ENCODE measurements at regions not wholly inside any gene's neighbourhood (a gene's known extent, or its start where the extent isn't known, plus 50 kb on each side); places are given as distances from the start of the nearest gene placed in this dataset.
"Not testable (repeated sequence)": the region's sequence is repeated elsewhere in the genome, so short reads cannot be mapped to it uniquely, and the experiment has no call there.

DNA sequence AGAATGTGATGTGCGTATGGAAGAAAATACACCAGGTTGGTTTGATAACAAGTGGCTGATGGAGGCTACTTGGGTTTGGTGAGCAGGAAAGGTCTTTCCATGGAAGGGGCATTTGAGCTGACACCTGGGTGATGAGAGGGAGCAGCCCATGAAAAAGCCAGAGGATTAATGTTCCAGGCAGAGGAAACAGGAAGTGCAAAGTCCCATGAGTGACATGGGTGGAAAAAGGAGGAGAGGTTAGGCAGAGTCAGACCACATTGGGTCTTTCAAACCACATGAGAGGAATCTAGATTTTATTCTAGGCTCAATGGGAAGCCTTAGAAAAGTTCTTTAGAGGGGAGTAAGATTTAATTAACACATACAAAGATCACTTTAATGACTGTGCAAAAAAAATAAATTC is 195.7 kb downstream of the LRATD1 start:
- no peak for DNase-seq (ENCODE audit: low read depth)

DNA sequence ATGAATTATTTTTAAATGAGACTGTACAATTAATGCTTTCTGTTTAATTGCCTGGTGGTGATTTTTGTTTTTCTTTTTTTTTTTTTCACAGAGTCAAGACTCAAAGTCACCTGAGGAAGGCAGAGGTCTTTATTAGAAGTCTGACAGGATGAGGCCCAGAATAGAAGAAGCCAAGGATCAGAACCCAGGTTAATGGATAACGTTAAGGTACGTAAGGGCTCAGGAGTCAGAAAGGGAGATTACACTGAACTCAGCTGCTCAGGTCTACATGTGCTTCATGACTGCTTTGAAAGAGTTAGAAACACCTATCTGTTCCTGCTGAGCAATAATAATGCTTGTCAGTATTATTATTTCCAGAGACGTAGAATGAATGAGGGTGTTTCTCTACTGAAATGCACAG is 196.5 kb downstream of the LRATD1 start:
- DNase-seq (ENCODE audit: low read depth): no peak

DNA sequence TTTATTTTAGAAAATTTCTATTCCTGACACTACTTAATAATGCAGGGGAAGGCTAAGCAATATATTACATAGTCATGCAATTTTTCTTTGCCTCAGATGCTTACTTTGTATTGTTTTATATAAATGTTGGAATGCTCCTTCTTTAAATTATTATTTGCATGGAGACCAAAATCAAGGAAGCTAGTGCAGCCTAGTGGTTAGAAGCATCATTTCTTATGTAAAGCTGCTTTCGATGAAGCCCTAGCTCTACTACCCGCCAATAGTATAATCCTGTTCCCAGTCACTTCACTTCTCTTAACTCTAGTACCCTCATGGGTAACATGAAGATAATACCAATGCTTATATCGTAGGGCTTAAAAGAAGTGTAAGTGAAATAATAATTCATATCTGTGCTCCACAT is 198.9 kb downstream of the LRATD1 start:
- no peak for DNase-seq (ENCODE audit: low read depth)

DNA sequence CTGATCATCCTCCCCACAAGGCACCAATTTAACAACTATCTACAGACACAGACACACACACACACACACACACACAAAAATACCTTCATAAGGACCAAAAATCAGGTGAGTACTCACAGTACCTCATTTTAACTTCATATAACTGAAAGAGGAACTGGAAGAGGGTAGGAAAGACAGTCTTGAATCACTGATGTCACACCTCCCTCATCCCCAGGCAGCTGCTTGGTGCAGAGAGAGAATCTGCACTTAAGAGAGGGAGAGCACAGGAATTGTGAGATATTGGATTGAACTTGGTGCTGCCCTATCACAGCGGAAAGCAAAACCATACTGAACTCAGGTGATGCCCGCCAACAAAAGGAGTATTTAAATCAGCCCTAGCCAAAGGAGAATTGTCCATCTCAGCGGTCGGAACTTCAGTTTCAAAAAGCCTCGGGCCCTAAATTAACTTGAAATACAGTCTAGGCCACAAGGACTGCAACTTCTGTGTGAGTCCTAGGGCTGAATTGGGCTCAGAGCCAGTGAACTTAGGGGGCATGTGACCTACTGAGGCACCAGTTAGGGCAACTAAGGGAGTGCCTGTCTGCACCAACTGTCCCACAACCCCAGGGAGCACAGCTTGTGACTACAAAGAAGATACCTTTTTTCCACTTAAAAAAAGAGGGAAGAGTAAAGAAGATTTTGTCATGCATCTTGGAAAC is 211.1 kb downstream of the LRATD1 start:
- DNase-seq (ENCODE audit: low read depth): no peak

DNA sequence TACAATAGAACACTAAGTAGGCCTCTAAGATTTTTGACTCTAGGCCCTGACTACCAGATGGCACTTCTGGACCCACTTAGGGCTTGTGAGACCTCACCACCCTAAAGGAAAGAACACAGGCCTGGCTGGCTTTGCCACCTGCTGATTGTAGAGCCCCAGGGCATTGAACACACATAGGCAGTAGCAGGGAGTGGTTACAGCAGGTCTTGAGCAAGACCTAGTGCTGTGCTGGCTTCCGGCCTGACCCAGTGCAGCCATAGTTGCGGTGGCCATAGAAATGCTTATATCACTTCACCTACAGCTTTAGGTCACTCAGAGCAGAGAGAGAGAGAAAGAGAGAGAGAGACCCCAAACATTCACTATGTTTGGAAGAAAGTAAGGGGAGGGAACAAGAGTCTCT is 223.2 kb downstream of the LRATD1 start:
- DNase-seq (ENCODE audit: low read depth): no peak

DNA sequence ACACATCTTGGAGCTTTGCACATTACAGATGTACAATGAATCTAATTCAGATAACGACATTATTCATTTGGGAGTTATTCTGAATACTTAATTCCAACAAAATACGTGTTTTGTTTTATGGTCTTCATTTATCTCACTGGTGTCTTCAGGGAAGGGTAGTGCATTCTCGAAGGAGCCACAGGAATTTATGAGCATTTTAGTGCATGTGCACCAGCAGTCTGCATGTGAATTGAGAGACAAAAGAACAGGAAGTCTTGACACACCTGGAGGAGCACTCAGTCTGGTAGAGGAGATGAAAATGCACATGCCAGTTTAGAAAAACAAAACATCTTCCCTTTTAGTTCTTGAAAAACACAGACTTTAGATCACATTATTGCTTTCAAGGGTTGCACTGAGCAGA is 228.7 kb downstream of the LRATD1 start:
- no peak for DNase-seq (ENCODE audit: low read depth)

DNA sequence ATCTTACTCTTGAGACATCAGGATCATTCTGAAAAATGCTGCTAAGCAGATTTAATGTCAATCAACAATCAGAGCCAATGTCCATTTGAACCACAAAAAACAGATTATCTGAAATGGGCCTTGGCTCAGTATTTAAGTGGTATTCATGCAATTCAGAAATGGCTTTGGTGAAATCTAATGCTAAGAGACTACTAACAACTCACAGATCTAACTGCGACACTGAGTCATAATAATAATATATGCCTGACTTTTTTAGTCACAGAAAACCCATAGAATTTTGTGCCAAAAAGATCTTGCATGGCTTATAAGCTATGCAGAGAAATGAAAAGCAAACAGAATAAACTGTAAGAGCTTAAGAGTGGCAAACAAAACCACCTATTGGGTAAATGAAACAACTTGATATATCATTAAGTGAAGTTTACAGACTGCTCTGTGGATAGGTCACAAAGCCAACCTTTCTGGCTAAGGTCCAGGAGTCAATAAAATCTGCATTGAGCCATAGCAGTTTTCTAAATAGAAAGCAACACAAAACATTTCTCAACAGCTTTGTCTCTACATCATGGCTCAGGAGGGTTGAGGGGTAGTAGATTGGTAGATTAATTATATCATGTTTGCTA is 234.3 kb downstream of the LRATD1 start:
- DNase-seq (ENCODE audit: low read depth): no peak

DNA sequence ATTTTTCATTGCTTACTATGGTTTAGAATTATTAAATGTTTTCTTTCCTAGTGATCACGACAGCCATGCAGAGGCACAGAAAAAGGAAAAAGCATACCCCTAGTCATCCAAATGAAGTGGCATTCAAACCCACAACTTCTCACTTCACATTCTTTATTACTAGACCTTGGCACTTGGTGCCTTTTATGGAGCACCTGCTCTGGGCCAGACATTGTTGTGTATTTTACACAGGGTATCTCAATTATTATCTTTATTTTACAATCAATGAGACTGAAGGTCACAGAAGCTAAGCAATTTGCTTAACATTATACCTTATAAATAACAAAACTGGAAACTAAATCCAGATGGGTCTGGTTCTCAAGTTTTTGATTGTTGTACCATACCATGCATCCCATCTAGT is 235.3 kb downstream of the LRATD1 start:
- DNase-seq (ENCODE audit: low read depth): no peak

DNA sequence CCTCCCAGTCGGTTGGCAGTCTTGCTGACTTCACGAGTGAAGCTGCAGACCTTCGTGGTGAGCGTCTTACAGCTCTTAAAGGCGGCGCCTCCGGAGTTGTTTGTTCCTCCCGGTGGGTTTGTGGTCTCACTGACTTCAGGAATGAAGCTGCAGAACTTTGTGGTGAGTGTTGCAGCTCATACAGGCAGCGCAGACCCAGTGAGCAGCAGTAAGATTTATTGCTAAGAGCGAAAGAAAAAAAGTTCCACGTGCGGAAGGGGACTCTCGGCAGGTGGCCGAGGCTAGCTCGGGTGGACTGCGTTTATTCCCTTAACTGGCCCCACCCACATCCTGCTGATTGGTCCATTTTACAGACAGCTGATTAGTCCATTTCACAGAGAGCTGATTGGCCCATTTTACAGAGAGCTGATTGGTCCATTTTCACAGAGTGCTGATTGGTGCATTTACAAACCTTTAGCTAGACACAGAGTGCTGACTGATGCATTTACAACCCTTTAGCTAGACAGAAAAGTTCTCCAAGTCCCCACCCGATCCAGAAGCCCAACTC is 240.3 kb downstream of the LRATD1 start:
- no peak for DNase-seq (ENCODE audit: low read depth)

DNA sequence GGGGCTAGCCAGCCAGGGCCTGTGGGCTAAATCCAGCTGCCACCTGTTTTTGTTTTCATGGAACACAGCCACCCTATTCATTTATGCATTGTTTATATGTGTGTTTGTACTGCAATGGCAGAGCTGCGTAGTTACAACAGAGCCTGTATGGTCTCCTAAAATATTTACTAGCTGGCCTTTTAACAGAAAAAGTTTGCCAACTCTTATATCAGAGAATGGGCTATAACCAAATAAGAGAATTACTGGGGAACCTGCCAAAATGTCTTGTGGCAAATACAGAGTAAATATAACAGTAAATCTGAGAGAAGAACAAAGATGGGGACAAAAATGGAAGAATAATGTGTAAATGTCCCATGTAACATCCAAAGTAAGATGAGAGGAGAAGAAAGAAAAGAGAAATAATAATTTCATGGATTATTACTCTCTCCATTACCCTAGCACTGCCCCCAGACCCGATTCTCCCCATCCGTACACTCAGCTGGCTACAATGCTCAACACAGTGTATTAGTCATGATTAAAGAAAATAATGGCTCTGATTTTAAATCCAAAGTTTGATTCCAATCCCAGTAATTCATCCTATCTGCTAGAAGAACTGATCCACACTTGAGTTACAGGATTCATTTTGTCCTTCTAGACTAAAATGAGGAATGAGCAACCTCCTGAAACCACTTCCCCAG is 249.3 kb downstream of the LRATD1 start:
- no peak for DNase-seq (ENCODE audit: low read depth)

DNA sequence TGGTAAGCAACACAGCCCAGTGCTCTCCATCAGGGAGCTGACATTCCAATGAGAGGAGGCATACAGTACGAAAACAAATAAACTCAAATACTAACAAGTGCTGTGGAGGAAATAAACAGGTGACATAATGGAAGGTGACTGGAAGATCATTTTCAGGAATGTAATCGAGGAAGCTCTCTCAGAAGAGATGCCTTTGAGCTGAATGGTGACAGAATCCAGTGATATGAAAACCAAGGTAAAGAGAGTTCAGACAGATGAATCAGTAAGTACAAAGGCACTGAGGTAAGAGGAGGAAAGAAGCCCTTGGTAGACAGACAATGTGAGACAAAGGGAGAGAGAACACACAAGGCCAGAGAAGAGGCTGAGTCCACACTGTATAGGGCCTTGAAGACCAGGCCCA is 252.1 kb downstream of the LRATD1 start:
- no peak for DNase-seq (ENCODE audit: low read depth)

DNA sequence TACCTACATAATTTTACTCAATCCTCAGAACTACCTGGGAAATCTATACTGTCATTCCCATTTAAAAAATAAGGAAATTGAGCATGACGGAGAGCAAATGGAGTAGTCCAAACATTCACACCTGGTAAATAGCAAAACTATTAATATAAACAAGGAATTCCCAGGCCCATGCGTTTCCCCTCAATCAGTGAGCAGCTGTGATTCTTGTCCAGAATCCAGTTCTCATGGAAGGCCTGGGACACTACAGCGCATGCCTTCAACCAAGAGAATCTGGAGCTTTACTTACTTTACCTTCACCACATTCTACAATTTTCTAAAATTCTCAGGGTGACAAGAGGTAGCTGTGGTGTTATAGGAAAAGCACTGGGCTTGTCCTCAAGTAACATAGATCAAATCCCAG is 259.0 kb downstream of the LRATD1 start:
- DNase-seq (ENCODE audit: low read depth): no peak

DNA sequence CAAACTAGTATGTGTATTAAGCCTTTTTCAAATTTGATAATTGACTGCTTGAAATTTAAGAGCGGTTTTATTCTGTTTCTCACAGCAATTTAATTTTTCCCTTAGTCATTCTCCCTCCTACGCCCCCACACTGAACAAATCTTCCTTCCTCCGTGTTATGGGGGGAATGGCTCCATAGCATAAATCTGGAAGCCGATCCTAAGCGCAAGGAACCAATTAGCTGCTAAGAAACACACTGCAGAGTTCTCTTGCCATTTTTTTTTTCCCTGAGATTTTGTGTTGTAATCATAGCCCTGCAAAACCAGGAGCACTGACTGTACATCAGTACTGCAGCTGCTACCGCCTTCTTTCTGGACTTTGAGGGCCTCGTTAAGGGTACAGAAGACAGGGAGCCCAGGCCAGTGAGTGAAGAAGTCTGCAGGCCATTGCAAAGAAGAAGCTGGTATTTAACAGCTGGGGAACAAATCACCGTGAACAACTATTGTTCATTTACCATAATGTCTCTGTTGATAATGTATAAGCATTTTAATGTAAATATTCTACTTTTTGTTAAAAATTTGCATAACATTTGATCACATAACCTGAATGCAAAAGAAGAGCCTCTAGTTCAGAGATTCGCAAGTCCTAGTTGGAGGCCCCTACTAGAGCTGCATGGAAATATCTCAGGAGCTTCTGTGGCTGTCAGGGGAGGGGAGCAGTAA is 264.0 kb downstream of the LRATD1 start:
- no peak for DNase-seq (ENCODE audit: low read depth)

DNA sequence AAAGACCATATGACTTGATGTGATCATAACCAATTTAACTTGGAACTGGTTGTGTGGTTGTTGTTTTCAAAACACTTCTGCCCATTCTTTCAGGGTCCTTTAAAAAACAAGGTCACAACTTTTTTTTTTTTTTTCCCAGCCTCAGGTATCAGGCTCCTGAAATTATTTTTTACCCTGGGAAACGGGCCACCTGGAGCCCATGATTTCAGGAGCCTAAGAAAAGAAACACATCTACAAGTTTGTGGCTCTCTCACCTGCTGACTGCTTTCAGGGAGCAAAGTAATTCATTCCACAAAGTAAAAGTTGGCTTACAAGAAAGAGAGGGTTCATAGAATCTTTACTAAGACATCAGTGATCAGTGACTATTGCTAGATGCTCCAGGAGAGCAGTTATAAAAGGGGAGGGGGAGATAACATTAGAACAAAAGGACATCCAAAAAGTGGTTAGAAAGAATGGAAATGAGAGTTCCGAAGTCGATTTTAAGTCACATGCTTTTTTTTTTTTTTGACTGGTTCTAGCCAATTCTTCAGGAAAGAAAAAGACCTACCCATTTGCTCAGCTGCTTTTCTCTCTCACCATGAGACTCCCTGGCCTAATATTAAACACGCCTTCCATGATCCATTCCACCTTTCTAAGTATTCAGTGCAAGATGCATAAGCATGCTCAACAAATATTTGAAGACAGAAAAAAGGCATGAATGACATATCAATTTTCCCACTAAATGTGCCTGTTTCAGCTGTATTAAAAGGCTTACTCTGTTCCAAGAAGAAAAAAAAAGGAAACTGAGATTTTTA is 267.3 kb downstream of the LRATD1 start:
- no peak for DNase-seq (ENCODE audit: low read depth)

DNA sequence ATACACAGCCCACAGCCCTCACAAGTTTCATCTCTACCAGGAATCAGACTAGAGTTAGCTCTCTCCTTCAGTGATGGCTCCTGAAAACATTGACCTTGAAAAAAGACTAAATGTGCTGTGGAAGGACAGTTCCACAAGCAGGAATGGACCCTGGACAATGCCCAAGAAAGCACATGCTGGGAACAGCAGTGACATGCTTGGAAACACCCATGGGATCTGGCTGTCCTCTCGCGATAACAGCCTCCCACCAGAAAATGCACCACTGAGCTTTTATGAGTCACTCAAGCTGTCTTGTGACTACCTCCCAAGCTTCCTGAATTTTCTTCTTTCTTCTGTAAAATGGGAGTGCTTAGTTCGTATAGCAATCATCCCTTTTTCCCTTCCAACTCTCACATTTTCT is 269.2 kb downstream of the LRATD1 start:
- no peak for DNase-seq (ENCODE audit: low read depth)

DNA sequence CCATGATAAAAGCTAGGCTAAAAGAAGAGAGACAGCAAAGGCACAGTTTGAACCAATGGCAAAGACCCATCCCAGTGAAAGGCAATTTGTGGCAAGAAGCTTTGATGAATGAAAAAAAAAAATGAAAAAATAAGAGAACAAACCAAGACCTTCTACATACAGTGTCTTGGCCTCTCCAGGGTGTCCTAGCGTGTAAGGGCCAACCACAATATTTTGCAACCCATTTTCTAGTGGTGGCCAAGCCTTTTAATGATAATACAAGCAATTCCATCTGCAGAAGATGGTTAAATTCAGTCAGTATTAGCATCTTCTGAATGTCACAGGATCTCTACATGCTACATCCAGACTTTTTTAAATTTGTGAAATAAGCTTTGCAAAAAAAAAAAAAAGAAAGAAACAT is 270.4 kb downstream of the LRATD1 start:
- DNase-seq (ENCODE audit: low read depth): no peak

DNA sequence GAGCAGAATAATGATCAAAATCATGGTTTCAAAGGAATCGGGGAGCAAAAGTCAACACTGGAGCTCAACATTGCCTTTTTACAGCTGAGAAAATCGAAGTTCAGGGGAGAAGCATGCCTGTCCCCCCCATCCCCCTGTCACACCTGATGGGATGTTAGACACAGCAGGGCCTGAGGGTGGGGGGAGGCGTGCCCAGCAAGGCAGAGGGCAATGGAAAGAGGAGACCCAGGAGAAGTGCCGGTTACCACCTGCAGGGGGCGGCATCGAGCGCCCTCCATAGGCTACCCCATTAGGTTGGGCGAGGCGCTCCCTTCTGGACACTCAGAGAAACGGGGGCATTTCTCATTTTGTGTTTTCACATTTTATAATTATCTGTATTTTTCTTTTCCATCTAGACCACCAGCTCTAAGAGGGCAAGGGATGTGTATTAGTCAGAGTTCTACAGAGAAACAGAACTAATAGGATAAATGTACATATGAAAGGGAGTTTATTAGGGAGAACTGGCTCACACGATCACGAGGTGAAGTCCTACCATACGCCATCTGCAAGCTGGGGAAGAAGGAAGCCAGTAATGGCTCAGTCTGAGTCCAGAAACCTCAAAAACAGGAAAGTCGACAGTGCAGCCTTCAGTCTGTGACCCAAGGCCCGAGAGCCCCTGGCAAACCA is 271.3 kb downstream of the LRATD1 start:
- DNase-seq (ENCODE audit: low read depth): no peak

DNA sequence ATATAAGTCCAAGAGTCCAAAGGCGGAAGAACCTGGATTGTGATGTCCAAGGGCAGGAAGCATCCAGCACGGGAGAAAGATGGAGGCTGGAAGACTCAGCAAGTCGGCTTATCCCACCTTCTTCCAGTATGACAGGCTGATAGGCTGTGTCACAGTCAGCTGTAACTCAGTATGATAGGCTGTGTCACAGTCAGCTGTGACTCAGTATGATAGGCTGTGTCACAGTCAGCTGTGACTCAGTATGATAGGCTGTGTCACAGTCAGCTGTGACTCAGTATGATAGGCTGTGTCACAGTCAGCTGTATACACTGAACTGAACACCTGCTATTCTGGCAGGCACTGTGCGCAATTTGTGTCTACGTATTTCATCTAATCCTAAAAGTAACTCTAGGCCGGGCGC is 271.9 kb downstream of the LRATD1 start:
- not testable (repeated sequence) for DNase-seq (ENCODE audit: low read depth)

DNA sequence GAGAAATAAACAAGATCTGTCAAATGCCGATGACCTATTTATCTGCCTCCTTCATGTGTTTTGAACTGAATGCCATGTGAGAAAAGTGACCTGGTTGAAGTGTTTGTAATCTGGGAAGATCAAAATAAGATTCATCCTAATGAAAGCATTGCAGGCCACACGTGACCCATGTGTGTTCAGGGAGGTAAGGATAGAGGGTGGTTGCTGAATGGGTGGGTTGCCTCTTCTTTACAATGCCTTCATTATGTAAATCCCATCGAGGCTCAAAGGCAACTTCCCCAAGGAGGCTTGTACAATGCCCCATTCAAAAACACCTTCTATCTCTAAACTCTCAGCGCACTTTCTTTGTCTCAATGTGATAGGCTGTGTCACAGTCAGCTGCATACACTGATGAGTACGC is 273.1 kb downstream of the LRATD1 start:
- no peak for DNase-seq (ENCODE audit: low read depth)

DNA sequence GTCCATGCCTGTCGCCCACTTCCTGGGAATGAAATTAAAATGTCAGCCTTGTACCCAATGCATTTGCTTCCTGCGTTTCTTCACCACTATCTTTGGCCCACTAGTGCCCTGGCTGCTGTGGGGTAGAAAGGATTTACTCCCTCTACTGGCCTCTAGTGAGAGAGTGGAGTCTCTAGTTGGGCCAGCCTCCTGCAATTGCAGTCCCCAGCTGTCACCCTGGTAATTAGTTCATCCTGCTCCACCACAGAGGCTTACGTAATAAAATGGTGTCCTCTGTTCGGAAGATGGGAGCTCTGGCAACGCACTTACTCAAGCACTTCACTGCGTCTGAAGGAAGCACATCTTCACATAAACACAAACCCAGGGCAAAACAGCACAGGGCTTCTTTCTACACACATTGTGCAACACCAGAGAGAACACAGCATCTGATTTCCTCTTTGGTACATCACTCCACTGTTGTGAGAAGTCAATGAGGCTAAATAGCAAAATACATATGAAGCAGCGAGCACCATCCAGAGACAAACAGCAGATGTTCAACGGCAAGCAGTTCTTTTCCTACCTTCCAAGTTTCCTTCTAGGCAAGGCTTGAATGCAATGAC is 274.6 kb downstream of the LRATD1 start:
- DNase-seq (ENCODE audit: low read depth): no peak

DNA sequence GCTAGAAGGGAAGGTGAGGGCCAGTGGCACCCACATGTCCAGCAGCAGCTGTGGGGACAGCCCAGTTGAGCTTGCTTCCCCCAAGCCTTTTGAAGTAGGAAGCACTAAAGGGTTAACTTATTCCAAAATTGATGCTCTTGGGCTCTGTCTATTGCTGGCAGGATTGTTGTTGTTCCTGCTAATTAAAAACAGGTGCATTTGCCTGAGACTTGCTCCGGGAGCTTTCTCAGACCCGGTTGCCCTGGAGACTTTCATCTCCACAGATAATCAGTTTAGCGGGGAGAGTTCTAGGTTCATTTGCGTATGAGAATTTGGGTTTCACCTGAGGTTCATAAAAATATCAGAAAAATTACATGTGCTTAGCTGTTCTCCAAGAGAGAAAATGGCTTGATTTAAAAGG is 277.3 kb downstream of the LRATD1 start:
- no peak for DNase-seq (ENCODE audit: low read depth)

Measured in GM04503 (cell line).